ENCODE measurements at regions not wholly inside any gene's neighbourhood (a gene's known extent, or its start where the extent isn't known, plus 50 kb on each side); places are given as distances from the start of the nearest gene placed in this dataset.
"Not testable (repeated sequence)": the region's sequence is repeated elsewhere in the genome, so short reads cannot be mapped to it uniquely, and the experiment has no call there.

DNA sequence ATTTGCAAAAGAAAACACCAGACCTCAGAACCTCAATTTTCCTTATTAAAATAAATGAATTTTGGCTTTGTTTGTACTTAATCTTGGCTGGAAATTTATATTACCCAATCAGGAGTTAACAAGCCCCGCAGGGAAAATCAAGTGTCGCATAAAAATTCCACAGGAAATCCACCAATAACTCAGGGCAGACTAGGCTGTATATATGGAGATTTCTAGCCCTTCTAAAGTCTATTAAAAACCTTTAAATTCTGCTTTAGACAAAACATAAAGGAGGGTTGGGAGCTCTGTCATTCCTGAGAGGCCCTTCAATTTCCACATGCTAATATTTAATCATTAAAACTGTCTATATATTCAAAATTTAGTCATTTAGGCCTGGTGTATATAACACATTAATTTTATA lies 434.7 kb downstream of the CDH11 start:
- H3K9me3 ChIP-seq, result no peaks in the 10 kb centered on the region
- DNase-seq, result no peak
- no peak for TF ChIP-seq POLR2A (IDR thresholded peaks at IDR 0.05)
- TF ChIP-seq, protein P1, sequence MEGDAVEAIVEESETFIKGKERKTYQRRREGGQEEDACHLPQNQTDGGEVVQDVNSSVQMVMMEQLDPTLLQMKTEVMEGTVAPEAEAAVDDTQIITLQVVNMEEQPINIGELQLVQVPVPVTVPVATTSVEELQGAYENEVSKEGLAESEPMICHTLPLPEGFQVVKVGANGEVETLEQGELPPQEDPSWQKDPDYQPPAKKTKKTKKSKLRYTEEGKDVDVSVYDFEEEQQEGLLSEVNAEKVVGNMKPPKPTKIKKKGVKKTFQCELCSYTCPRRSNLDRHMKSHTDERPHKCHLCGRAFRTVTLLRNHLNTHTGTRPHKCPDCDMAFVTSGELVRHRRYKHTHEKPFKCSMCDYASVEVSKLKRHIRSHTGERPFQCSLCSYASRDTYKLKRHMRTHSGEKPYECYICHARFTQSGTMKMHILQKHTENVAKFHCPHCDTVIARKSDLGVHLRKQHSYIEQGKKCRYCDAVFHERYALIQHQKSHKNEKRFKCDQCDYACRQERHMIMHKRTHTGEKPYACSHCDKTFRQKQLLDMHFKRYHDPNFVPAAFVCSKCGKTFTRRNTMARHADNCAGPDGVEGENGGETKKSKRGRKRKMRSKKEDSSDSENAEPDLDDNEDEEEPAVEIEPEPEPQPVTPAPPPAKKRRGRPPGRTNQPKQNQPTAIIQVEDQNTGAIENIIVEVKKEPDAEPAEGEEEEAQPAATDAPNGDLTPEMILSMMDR (IDR thresholded peaks at IDR 0.05), result no peak
- H3K27ac ChIP-seq, result no peak overlapping the region
- intact Hi-C loops (cut with DNase I; ENCODE audit: low total_unique reads), result no loop called here
- H3K4me1 ChIP-seq, result no peaks in the 10 kb centered on the region
- no peaks in the 10 kb centered on the region for H3K36me3 ChIP-seq
- H3K27me3 ChIP-seq, result no peaks in the 10 kb centered on the region
- no peak overlapping the region for H3K4me3 ChIP-seq

DNA sequence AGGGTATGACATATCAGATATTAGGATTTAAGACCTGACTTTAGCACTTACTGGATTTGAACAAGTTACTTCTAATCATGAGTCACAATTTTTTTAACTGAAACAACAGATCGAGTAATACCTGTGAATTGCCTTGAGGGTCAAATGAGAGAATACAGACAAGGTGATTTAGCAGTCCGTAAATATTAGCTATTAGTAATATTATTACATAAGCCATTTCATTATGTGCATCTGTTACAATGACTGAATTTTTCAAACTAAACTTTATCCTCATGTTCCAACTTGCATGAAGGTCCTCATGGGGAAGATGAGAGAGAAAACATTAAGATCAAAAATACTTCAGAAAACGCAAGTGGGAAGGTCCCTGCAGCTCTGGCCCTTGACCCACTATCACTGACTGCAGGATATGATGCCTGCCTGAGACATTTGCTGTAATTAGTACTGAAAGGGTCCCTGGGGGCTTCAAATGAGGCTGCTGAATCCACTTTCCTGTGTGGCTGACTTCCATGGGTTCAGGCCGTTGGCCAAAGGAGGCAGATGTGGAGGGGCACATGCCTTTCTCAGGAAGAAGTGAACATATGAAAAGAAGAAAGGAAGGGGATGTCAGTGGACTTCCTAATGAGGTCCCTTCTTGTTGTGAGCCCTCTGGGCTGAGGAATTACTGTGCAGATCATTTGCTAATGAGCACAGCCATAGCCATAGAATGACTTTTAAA lies 441.7 kb downstream of the CDH11 start:
- no peaks in the 10 kb centered on the region for H3K27me3 ChIP-seq
- TF ChIP-seq, protein P1 (IDR thresholded peaks at IDR 0.05), result no peak
- TF ChIP-seq POLR2A (IDR thresholded peaks at IDR 0.05), result no peak

DNA sequence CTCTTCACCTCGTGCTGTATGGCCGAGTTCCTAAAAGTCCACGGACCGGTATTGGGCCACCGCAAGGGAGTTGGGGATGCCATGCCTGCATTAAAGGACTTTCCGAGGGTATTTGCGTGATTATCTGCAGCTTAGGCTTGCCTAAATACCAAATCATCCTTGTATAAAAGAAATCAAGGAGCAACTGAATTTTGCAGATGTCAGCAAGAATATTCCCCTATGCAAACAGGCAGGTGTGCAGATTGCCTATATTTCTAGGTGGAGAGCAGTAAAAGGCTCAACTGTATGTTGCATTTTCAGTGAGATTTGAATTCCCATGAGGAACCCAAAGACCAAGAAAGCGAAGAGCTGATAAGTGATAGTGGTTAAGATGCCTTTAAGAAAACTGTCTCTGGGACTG lies 452.3 kb downstream of the CDH11 start:
- no peak for DNase-seq
- H3K36me3 ChIP-seq, result no peaks in the 10 kb centered on the region
- no peaks in the 10 kb centered on the region for H3K4me1 ChIP-seq
- intact Hi-C loops (cut with DNase I; ENCODE audit: low total_unique reads), result no loop called here
- H3K27ac ChIP-seq, result no peak overlapping the region
- H3K4me3 ChIP-seq, result no peak overlapping the region
- H3K27me3 ChIP-seq, result no peaks in the 10 kb centered on the region
- TF ChIP-seq, protein P1 (IDR thresholded peaks at IDR 0.05), result no peak
- TF ChIP-seq POLR2A (IDR thresholded peaks at IDR 0.05), result no peak
- no peaks in the 10 kb centered on the region for H3K9me3 ChIP-seq

More for the DNA sequence above, 441.7 kb downstream of the CDH11 start:
- no peak for DNase-seq
- intact Hi-C loops (cut with DNase I; ENCODE audit: low total_unique reads), result no loop called here
- H3K27ac ChIP-seq, result no peak overlapping the region
- H3K9me3 ChIP-seq, result no peaks in the 10 kb centered on the region
- no peak overlapping the region for H3K4me3 ChIP-seq
- H3K36me3 ChIP-seq, result no peaks in the 10 kb centered on the region
- H3K4me1 ChIP-seq, result no peaks in the 10 kb centered on the region

DNA sequence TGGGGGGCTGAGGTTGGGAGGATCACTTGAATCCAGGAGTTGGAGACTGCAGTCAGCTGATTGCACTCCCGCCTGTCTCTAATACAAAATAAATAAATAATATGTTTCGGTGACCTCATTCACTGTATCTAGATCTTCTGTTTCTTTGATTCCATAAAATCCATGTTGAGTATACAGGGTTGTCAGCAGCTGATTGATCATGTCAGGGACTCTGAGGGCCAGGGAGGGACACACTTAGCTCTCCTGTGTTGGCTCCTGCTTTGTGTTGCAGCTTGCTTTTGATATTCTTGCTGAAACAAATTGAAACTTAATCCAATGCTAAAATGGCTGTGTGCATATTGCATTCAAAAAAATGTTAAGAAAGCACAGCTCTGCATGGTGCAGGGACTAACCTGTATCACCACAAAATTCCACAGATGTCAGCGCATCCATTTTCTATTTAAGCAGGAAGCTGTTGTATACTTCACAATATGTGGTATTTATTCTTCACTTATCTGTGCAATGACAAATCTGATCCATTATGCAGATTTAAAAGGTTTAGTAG lies 454.5 kb downstream of the CDH11 start:
- intact Hi-C loops (cut with DNase I; ENCODE audit: low total_unique reads), result no loop called here
- Histone ChIP-seq H3K27me3 (no peaks in the 10 kb centered on the region), H3K4me1 (no peaks in the 10 kb centered on the region), H3K27ac (no peak overlapping the region), H3K9me3 (no peaks in the 10 kb centered on the region), H3K36me3 (no peaks in the 10 kb centered on the region), H3K4me3 (no peak overlapping the region)
- DNase-seq, result no peak
- TF ChIP-seq, protein P1 (IDR thresholded peaks at IDR 0.05), result no peak
- TF ChIP-seq POLR2A (IDR thresholded peaks at IDR 0.05), result no peak

DNA sequence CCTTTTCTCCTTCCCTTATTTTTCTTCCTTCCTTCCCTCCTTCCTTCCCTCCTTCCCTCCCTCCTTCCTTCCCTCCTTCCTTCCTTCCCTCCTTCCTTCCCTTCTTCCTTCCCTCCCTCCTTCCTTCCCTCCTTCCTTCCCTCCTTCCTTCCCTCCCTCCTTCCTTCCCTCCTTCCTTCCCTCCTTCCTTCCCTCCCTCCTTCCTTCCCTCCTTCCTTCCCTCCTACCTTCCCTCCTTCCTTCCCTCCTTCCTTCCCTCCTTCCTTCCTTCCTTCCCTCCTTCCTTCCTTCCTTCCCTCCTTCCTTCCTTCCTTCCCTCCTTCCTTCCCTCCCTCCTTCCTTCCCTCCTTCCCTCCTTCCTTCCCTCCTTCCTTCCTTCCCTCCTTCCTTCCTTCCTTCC lies 459.6 kb downstream of the CDH11 start:
- H3K4me3 ChIP-seq; H3K9me3 ChIP-seq; H3K4me1 ChIP-seq; H3K27me3 ChIP-seq; H3K36me3 ChIP-seq; H3K27ac ChIP-seq; DNase-seq; intact Hi-C loops (cut with DNase I; ENCODE audit: low total_unique reads): not testable (repeated sequence)

Measured in uterus (tissue), 3 donors.